ENCODE measurements at regions not wholly inside any gene's neighbourhood (a gene's known extent, or its start where the extent isn't known, plus 50 kb on each side); places are given as distances from the start of the nearest gene placed in this dataset.

DNA sequence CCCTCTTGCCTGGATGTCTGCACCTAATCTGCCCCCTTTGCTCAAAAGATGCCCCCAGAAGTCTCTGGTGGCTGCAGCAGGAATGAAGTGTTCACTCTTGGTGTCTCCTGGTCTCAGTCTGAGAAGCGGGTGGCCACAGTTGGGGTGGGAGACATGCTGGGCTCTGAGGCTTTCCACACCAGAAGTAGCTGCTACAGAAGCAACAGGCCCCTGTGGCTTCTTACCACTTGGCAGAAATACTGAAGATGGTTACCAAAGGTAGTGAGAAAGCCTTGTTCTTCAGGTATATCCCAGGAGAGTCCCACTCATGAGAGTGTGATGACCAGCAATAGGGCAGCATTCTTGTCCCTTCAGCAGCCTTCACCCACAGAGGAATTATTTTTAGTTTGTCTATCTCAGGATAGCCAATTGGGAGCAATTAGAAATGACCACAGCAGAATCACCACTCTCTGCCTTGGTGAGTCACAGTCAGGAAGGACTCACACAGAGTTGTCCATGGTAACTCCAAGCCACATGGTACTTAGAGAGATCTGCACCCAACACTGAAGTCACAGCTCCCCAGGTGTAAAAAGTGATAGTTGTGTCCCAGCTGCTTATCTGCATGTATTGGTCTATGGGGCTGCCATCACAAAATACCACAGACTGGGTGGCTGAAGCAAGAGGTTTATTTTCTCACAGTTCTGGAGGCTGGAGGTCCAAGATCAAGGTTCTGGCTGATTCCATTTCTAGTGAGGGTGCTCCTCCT, 169.8 kb upstream of the ID2 start:
- WGBS (ENCODE audit: extremely low coverage, insufficient coverage, insufficient read length): no CpG with 5 or more reads among the region's 1 CpG
- H3K14ac ChIP-seq (ENCODE audit: low read length): no peak overlapping the region
- H4K12ac ChIP-seq (ENCODE audit: low read depth, low read length): no peak overlapping the region
- H3K18ac ChIP-seq (ENCODE audit: low read length): no peak overlapping the region
- H3K9me3 ChIP-seq (ENCODE audit: insufficient read depth, low read depth, low read length): peaks cover 14% of the 10 kb centered on the region
- no peak overlapping the region for H2BK120ac ChIP-seq (ENCODE audit: insufficient read depth, low read length, poor library complexity)
- no peak overlapping the region for H3K27ac ChIP-seq (ENCODE audit: low read depth, low read length)
- H2AFZ ChIP-seq (ENCODE audit: insufficient read depth, low read length, poor library complexity): no peak overlapping the region
- H4K8ac ChIP-seq (ENCODE audit: low read depth, low read length): no peak overlapping the region
- no peak overlapping the region for H3K4ac ChIP-seq (ENCODE audit: low read depth, low read length)
- no peak overlapping the region for H4K91ac ChIP-seq (ENCODE audit: low read depth, low read length)
- H3K4me3 ChIP-seq (ENCODE audit: low read depth, low read length): no peak overlapping the region
- H3K36me3 ChIP-seq (ENCODE audit: control insufficient read depth in 1 of 2, insufficient read depth in 2 of 2, low read length in 2 of 2): no peaks in the 10 kb centered on the region
- H2BK12ac ChIP-seq (ENCODE audit: low read length): no peak overlapping the region
- no peak for DNase-seq
- H3K79me2 ChIP-seq (ENCODE audit: control insufficient read depth, insufficient read depth, low read length, poor library complexity): no peaks in the 10 kb centered on the region
- H2AK5ac ChIP-seq (ENCODE audit: low read length): no peak overlapping the region
- H3K27me3 ChIP-seq (ENCODE audit: insufficient read depth, low read length): no peaks in the 10 kb centered on the region
- no peak overlapping the region for H3K4me2 ChIP-seq (ENCODE audit: low read length)
- no peaks in the 10 kb centered on the region for H3K4me1 ChIP-seq (ENCODE audit: control insufficient read depth in 1 of 2, insufficient read depth in 2 of 2, low read length in 2 of 2)
- H2BK5ac ChIP-seq (ENCODE audit: low read depth, low read length, poor library complexity): no peak overlapping the region
- no peak overlapping the region for H3K9ac ChIP-seq (ENCODE audit: low read length)
- H3K79me1 ChIP-seq (ENCODE audit: low read length): no peaks in the 10 kb centered on the region
- no peak overlapping the region for H3K23ac ChIP-seq (ENCODE audit: low read length)

DNA sequence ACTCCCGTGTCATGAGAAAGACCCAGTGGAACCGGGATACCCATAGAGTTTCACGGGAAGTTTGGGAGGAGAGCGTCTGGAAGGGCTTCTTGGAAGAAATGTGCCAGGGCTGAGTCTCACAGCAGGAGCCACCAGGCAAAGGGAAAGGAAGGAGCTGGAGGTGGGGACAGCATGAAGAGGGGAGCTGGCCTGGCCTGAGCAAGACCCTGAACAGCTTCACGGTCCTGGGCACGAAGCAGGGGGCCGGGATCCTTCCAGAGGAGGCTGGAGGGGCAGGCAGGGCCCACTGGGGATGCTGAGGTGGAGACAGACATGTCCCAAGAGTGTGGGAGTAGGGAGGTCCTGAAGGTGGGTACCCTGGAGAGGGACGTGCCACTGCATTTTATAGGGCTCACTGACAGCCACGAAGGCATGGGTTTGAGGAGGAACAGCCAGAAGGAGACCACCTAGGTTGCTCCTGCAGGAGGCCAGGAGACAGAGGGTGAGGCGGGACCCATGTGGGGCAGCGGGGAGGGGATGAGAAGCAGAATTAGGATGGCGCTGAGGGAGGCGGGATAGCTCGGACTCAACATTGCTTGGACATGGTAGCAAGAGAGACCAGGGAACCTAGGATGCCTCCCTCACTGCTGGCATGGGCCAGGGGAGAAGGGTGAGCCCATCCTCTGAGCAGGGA, 168.1 kb upstream of the ID2 start:
- no peak overlapping the region for H3K4me2 ChIP-seq (ENCODE audit: low read length)
- no peak overlapping the region for H3K23ac ChIP-seq (ENCODE audit: low read length)
- H3K79me2 ChIP-seq (ENCODE audit: control insufficient read depth, insufficient read depth, low read length, poor library complexity): no peaks in the 10 kb centered on the region
- no peak overlapping the region for H3K4me3 ChIP-seq (ENCODE audit: low read depth, low read length)
- H3K9me3 ChIP-seq (ENCODE audit: insufficient read depth, low read depth, low read length): peaks cover 10% of the 10 kb centered on the region
- no peaks in the 10 kb centered on the region for H3K36me3 ChIP-seq (ENCODE audit: control insufficient read depth in 1 of 2, insufficient read depth in 2 of 2, low read length in 2 of 2)
- H3K4ac ChIP-seq (ENCODE audit: low read depth, low read length): no peak overlapping the region
- H2AFZ ChIP-seq (ENCODE audit: insufficient read depth, low read length, poor library complexity): no peak overlapping the region
- H2BK12ac ChIP-seq (ENCODE audit: low read length): no peak overlapping the region
- H2AK5ac ChIP-seq (ENCODE audit: low read length): no peak overlapping the region
- no peak overlapping the region for H4K12ac ChIP-seq (ENCODE audit: low read depth, low read length)
- no peak overlapping the region for H4K8ac ChIP-seq (ENCODE audit: low read depth, low read length)
- no peak overlapping the region for H2BK5ac ChIP-seq (ENCODE audit: low read depth, low read length, poor library complexity)
- no peaks in the 10 kb centered on the region for H3K79me1 ChIP-seq (ENCODE audit: low read length)
- no peak for DNase-seq
- WGBS (ENCODE audit: extremely low coverage, insufficient coverage, insufficient read length): no CpG with 5 or more reads among the region's 14 CpGs
- no peak overlapping the region for H3K14ac ChIP-seq (ENCODE audit: low read length)
- H4K91ac ChIP-seq (ENCODE audit: low read depth, low read length): no peak overlapping the region
- H3K9ac ChIP-seq (ENCODE audit: low read length): no peak overlapping the region
- no peak overlapping the region for H2BK120ac ChIP-seq (ENCODE audit: insufficient read depth, low read length, poor library complexity)
- H3K27me3 ChIP-seq (ENCODE audit: insufficient read depth, low read length): no peaks in the 10 kb centered on the region
- no peaks in the 10 kb centered on the region for H3K4me1 ChIP-seq (ENCODE audit: control insufficient read depth in 1 of 2, insufficient read depth in 2 of 2, low read length in 2 of 2)
- no peak overlapping the region for H3K27ac ChIP-seq (ENCODE audit: low read depth, low read length)
- H3K18ac ChIP-seq (ENCODE audit: low read length): no peak overlapping the region

DNA sequence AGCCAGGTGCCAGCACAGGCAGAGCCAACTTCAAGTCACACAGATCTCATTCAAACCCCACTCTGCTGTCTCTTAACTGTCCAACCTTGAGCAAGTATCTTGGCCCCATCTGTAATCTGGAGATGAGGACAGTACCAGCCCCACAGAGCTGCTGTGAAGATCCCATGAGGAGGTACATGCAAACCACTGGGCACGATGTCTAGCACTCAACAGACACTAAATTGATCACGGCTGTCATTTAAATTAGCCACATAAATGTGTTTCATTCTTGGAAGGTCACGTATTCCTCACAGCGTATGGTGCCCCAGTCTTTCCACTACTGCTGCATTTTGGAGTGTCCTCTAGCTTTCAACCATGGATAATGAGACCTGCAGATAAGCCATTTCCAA, 167.6 kb upstream of the ID2 start:
- no CpG with 5 or more reads among the region's 4 CpGs for WGBS (ENCODE audit: extremely low coverage, insufficient coverage, insufficient read length)
- Histone ChIP-seq H3K9ac (ENCODE audit: low read length) (no peak overlapping the region), H3K79me1 (ENCODE audit: low read length) (no peaks in the 10 kb centered on the region), H4K91ac (ENCODE audit: low read depth, low read length) (no peak overlapping the region), H2BK5ac (ENCODE audit: low read depth, low read length, poor library complexity) (no peak overlapping the region), H2BK120ac (ENCODE audit: insufficient read depth, low read length, poor library complexity) (no peak overlapping the region), H3K4me1 (ENCODE audit: control insufficient read depth in 1 of 2, insufficient read depth in 2 of 2, low read length in 2 of 2) (no peaks in the 10 kb centered on the region), H3K27ac (ENCODE audit: low read depth, low read length) (no peak overlapping the region), H4K8ac (ENCODE audit: low read depth, low read length) (no peak overlapping the region), H3K4ac (ENCODE audit: low read depth, low read length) (no peak overlapping the region), H3K36me3 (ENCODE audit: control insufficient read depth in 1 of 2, insufficient read depth in 2 of 2, low read length in 2 of 2) (no peaks in the 10 kb centered on the region), H2AFZ (ENCODE audit: insufficient read depth, low read length, poor library complexity) (no peak overlapping the region), H2BK12ac (ENCODE audit: low read length) (no peak overlapping the region), H3K23ac (ENCODE audit: low read length) (no peak overlapping the region), H3K4me2 (ENCODE audit: low read length) (no peak overlapping the region), H3K18ac (ENCODE audit: low read length) (no peak overlapping the region), H3K14ac (ENCODE audit: low read length) (no peak overlapping the region), H3K9me3 (ENCODE audit: insufficient read depth, low read depth, low read length) (peaks cover 6% of the 10 kb centered on the region), H3K4me3 (ENCODE audit: low read depth, low read length) (no peak overlapping the region), H4K12ac (ENCODE audit: low read depth, low read length) (no peak overlapping the region), H3K79me2 (ENCODE audit: control insufficient read depth, insufficient read depth, low read length, poor library complexity) (no peaks in the 10 kb centered on the region), H3K27me3 (ENCODE audit: insufficient read depth, low read length) (no peaks in the 10 kb centered on the region), H2AK5ac (ENCODE audit: low read length) (no peak overlapping the region)
- DNase-seq: no peak

DNA sequence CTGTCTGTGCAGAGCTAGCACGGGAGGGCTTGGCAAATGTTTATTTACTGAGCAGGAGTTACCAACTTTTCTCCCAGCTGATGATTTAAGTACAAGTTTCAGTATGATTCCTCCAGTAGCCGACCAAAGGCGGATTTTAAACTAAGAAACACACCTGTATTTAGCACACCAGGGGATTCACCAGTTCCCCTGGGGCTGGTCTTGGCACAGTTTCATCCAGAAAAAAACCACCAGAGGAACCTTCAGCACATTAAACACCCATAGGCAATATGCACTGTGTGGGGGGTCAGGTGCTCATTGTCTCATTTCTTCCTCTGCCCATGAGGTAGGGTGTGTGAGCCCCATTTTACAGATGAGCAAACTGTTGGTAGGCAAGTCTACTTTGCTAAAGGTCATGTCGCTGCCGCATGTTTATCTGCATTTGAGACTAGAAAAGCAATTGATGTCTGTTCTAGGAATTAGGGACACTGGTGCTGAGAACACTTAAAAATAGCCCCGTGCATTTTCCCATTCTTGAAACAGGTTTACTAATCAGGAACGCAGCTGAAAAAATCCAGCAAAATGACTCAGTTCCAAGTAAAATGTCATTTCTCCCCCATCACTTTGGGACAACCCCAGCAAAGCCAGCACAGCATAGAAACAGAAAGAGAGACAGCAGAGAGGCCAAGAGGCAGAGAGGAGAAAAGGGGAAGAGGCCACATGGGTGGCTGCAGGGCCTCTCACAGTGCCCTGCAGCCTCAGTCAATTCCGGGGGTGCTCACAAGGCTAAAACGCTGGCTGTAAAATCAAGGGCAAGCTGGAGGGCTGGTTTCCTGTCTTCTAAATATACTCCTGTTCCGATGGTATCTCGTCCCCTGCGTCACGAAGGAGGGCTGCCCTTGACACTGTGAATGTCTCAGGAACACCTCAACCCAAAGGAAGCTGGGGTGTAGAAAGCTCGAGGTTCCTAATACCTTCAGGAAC, 166.8 kb upstream of the ID2 start:
- WGBS (ENCODE audit: extremely low coverage, insufficient coverage, insufficient read length): no CpG with 5 or more reads among the region's 14 CpGs
- no peak overlapping the region for H2AK5ac ChIP-seq (ENCODE audit: low read length)
- peaks cover 3% of the 10 kb centered on the region for H3K9me3 ChIP-seq (ENCODE audit: insufficient read depth, low read depth, low read length)
- no peak overlapping the region for H4K12ac ChIP-seq (ENCODE audit: low read depth, low read length)
- H4K8ac ChIP-seq (ENCODE audit: low read depth, low read length): no peak overlapping the region
- H3K4me3 ChIP-seq (ENCODE audit: low read depth, low read length): no peak overlapping the region
- no peak overlapping the region for H4K91ac ChIP-seq (ENCODE audit: low read depth, low read length)
- no peak overlapping the region for H3K4ac ChIP-seq (ENCODE audit: low read depth, low read length)
- H3K18ac ChIP-seq (ENCODE audit: low read length): no peak overlapping the region
- H3K4me1 ChIP-seq (ENCODE audit: control insufficient read depth in 1 of 2, insufficient read depth in 2 of 2, low read length in 2 of 2): no peaks in the 10 kb centered on the region
- H3K14ac ChIP-seq (ENCODE audit: low read length): no peak overlapping the region
- no peak overlapping the region for H2BK5ac ChIP-seq (ENCODE audit: low read depth, low read length, poor library complexity)
- no peak for DNase-seq
- H2BK12ac ChIP-seq (ENCODE audit: low read length): no peak overlapping the region
- no peaks in the 10 kb centered on the region for H3K36me3 ChIP-seq (ENCODE audit: control insufficient read depth in 1 of 2, insufficient read depth in 2 of 2, low read length in 2 of 2)
- H3K27me3 ChIP-seq (ENCODE audit: insufficient read depth, low read length): no peaks in the 10 kb centered on the region
- no peak overlapping the region for H2BK120ac ChIP-seq (ENCODE audit: insufficient read depth, low read length, poor library complexity)
- no peaks in the 10 kb centered on the region for H3K79me2 ChIP-seq (ENCODE audit: control insufficient read depth, insufficient read depth, low read length, poor library complexity)
- H3K23ac ChIP-seq (ENCODE audit: low read length): no peak overlapping the region
- H3K79me1 ChIP-seq (ENCODE audit: low read length): no peaks in the 10 kb centered on the region
- no peak overlapping the region for H3K4me2 ChIP-seq (ENCODE audit: low read length)
- no peak overlapping the region for H3K27ac ChIP-seq (ENCODE audit: low read depth, low read length)
- H3K9ac ChIP-seq (ENCODE audit: low read length): no peak overlapping the region
- H2AFZ ChIP-seq (ENCODE audit: insufficient read depth, low read length, poor library complexity): no peak overlapping the region

Measured in trophoblast cell (in vitro differentiated cells and primary cell).